SK-N-SH (cell line): ENCODE measurements at regions not wholly inside any gene's neighbourhood (a gene's known extent, or its start where the extent isn't known, plus 50 kb on each side); places are given as distances from the start of the nearest gene placed in this dataset.

Experiments used
- CTCF ChIA-PET: fragments of 300-600, 350-600 bp; formaldehyde crosslinking; extraction: SDS; loops from one replicate; lab custom pipeline; 2021; lab: Yijun Ruan, JAX
- POLR2A ChIA-PET: fragments of 350-600 bp; sonication (Branson Sonifier 250); formaldehyde crosslinking; extraction: SDS; loops from one replicate; lab custom pipeline; 2020; ENCODE audit warnings: antibody characterized with exemption, inconsistent platforms; lab: Yijun Ruan, JAX
- DNase-seq: peaks from one replicate; pipeline ENCODE4 v3.0.0; 2012
- H2AFZ ChIP-seq: fragments of 200-600 bp; sonication (generic); 2 replicates; pipeline ENCODE4 v1.8.1; 2016; ENCODE audit warnings: antibody characterized with exemption, mild to moderate bottlenecking, low read depth
- H3F3A ChIP-seq: fragments of 200-600 bp; sonication (generic); replicated peaks from 2 replicates; pipeline ENCODE3; 2016; ENCODE audit warnings: antibody characterized with exemption, mild to moderate bottlenecking; ENCODE audit not compliant: insufficient read depth
- H3K27ac ChIP-seq, 2 experiments: fragments of 200-500 bp in 1 of 2; fragments of 200-600 bp in 1 of 2; sonication (Bioruptor generic) in 1 of 2; sonication (generic), shearing (Covaris generic) in 1 of 2; 2 replicates each; pipeline versions ENCODE4 v1.5.1 to v1.6.1; 2014 to 2016; ENCODE audit warnings: low read depth in 2 of 2, inconsistent platforms in 1 of 2, low read length in 1 of 2, mild to moderate bottlenecking in 1 of 2, mixed read lengths in 1 of 2
- H3K27me3 ChIP-seq: fragments of 200-600 bp; sonication (generic), shearing (Covaris generic); 2 replicates; pipeline ENCODE4 v1.6.1; 2016; ENCODE audit warnings: mixed run types; ENCODE audit not compliant: insufficient read depth
- H3K36me3 ChIP-seq, 2 experiments: fragments of 200-500 bp in 1 of 2; fragments of 200-600 bp in 1 of 2; sonication (Bioruptor generic) in 1 of 2; sonication (generic) in 1 of 2; replicated peaks in 1 of 2; 2 replicates each; pipeline versions ENCODE3 to v1.5.1; 2014 to 2016; ENCODE audit warnings: low read length in 1 of 2, mild to moderate bottlenecking in 1 of 2; ENCODE audit not compliant: insufficient read depth in 2 of 2, control insufficient read depth in 1 of 2
- H3K4me1 ChIP-seq, 2 experiments: fragments of 200-500 bp in 1 of 2; fragments of 200-600 bp in 1 of 2; sonication (Bioruptor generic) in 1 of 2; sonication (generic), shearing (Covaris generic) in 1 of 2; 2 replicates each; pipeline versions ENCODE4 v1.5.1 to v1.6.1; 2014 to 2016; ENCODE audit warnings: low read depth in 1 of 2, low read length in 1 of 2, mixed run types in 1 of 2; ENCODE audit not compliant: insufficient read depth in 2 of 2, control insufficient read depth in 1 of 2
- H3K4me2 ChIP-seq: fragments of 200-600 bp; sonication (generic), shearing (Covaris generic); 2 replicates; pipeline ENCODE4 v1.6.1; 2017; ENCODE audit warnings: mixed run types
- H3K4me3 ChIP-seq, 2 experiments: fragments of 200-500 bp in 1 of 2; fragments of 200-600 bp in 1 of 2; sonication (Bioruptor generic) in 1 of 2; sonication (generic), shearing (Covaris generic) in 1 of 2; 2 replicates each; pipeline versions ENCODE4 v1.5.1 to v1.8.1; 2014 to 2016; ENCODE audit warnings: low read depth in 2 of 2, inconsistent platforms in 1 of 2, low read length in 1 of 2, mild to moderate bottlenecking in 1 of 2, mixed read lengths in 1 of 2, moderate library complexity in 1 of 2
- H3K79me2 ChIP-seq: fragments of 200-600 bp; sonication (generic); 2 replicates; pipeline ENCODE4 v1.8.1; 2017; ENCODE audit warnings: mild to moderate bottlenecking; ENCODE audit not compliant: insufficient read depth
- H3K9ac ChIP-seq: fragments of 200-600 bp; sonication (generic); 2 replicates; pipeline ENCODE4 v1.6.1; 2017; ENCODE audit warnings: mixed run types
- H3K9me2 ChIP-seq: fragments of 200-600 bp; sonication (generic); 2 replicates; pipeline ENCODE4 v1.6.1; 2017; ENCODE audit warnings: mixed run types
- H3K9me3 ChIP-seq: fragments of 200-600 bp; sonication (generic); 2 replicates; pipeline ENCODE4 v1.6.1; 2017; ENCODE audit warnings: mixed run types, mild to moderate bottlenecking, moderate library complexity
- H4K20me1 ChIP-seq: fragments of 200-600 bp; sonication (generic); 2 replicates; pipeline ENCODE4 v1.6.1; 2017; ENCODE audit warnings: mild to moderate bottlenecking, mixed run types; ENCODE audit not compliant: insufficient read depth
- FOXJ3 ChIP-seq: sonication (generic); formaldehyde crosslinking; IDR thresholded peaks from 2 replicates; pipeline ENCODE4 v1.5.1; 2020; ENCODE audit warnings: mild to moderate bottlenecking, missing genetic modification reagents
- GABPA ChIP-seq: IDR thresholded peaks from 2 replicates; pipeline ENCODE4 v1.4.0; 2012; ENCODE audit warnings: low read depth, mild to moderate bottlenecking
- NRF1 ChIP-seq: IDR thresholded peaks from 2 replicates; pipeline ENCODE4 v1.6.1; 2012; ENCODE audit warnings: low read depth, mild to moderate bottlenecking, low read length
- RAD21 ChIP-seq: IDR thresholded peaks from 2 replicates; pipeline ENCODE4 v1.6.1; 2012; ENCODE audit warnings: mild to moderate bottlenecking, low read length
- WGBS: methylation state at CpG from one replicate; pipeline ENCODE4 v1.1.6; 2017; ENCODE audit warnings: low lambda C conversion rate; 5-methylcytosine and 5-hydroxymethylcytosine counted together
- TF ChIP-seq, protein P1 (sequence below): fragments of 150-350 bp; IDR thresholded peaks from 2 replicates; pipeline ENCODE4 v1.6.1; 2017; ENCODE audit warnings: antibody characterized with exemption, low read length, low read depth, borderline replicate concordance

DNA sequence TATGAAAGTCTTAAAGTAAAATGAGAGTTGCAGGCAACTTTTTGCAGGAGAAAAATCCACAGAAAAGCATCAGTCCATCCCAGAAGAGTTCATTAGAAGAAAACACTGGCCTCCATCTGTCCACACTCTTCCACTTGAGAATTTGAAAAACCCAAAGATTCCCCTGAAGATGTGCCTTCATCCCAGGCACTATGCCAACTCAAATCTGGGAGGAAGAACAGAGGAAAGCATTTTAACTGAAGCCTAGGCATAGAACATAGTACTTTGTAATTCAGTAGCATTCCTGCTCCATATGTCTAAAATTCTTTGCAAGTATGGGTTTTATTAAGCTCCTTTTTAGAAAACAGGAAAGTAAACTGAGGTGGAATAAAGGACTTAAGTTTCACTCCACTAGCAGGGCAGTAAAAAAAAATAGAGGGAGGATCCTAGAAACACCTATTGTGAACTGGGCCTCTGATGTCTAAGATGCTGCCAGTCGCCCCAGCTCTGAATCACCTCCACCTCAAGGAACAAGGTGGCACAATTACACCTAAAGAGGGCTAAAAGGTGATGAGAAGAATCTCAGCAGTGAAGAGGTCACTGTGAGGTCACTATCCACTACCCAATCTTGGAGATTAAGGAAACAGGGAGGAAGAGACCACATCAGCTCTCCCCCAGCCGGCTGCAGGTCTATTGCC, 141.9 kb upstream of the FAM241A start:
- 7% methylated on average over 2 of the region's 2 CpGs for WGBS
- CTCF ChIA-PET, result no interaction called here
- Histone ChIP-seq H3K4me3 (no peak overlapping the region), H3K4me1 (no peaks in the 10 kb centered on the region), H4K20me1 (no peaks in the 10 kb centered on the region), H3K36me3 (no peaks in the 10 kb centered on the region), H3K9me2 (no peaks in the 10 kb centered on the region), H3K27me3 (peaks cover 11% of the 10 kb centered on the region; the same call in 1 of the 2 replicates), H3K9me3 (no peaks in the 10 kb centered on the region), H3F3A (no peaks in the 10 kb centered on the region), H3K4me2 (no peak overlapping the region), H3K79me2 (no peaks in the 10 kb centered on the region), H3K27ac (no peak overlapping the region)
- POLR2A ChIA-PET, result no interaction called here
- TF ChIP-seq, protein P1, sequence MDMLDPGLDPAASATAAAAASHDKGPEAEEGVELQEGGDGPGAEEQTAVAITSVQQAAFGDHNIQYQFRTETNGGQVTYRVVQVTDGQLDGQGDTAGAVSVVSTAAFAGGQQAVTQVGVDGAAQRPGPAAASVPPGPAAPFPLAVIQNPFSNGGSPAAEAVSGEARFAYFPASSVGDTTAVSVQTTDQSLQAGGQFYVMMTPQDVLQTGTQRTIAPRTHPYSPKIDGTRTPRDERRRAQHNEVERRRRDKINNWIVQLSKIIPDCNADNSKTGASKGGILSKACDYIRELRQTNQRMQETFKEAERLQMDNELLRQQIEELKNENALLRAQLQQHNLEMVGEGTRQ, result no peak
- TF ChIP-seq, all 33 proteins: peak for 0
- Histone ChIP-seq H3K9ac (no peak overlapping the region), H2AFZ (no peak overlapping the region)
- no peak for DNase-seq

DNA sequence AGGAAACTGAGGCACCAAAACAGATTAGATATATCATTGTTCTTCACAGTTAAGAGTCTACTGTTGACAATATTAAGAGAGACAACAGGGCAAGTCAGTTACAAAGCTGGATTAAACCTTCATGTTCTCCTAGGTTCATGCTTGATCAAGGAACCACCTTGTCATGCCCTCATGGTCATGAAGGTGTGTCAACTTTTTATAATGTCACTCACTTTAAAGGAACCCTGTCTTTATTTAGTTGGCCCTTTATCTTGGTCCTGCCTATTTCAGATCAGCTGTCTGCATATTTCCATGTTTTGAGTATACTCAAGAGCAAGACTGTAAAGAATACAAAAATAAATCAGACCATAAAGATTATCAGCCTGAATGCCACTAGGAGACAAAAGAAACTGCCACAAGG, 140.2 kb upstream of the FAM241A start:
- POLR2A ChIA-PET, result no interaction called here
- no peak for TF ChIP-seq NRF1
- TF ChIP-seq FOXJ3 (CRISPR knock-in tag), result no peak
- no peak for TF ChIP-seq RAD21
- TF ChIP-seq, all 33 proteins: peak for 0
- Histone ChIP-seq H3K27me3 (peaks cover 13% of the 10 kb centered on the region; the same call in 1 of the 2 replicates), H2AFZ (no peak overlapping the region), H3K4me1 (no peaks in the 10 kb centered on the region), H3K79me2 (no peaks in the 10 kb centered on the region), H4K20me1 (no peaks in the 10 kb centered on the region), H3K36me3 (no peaks in the 10 kb centered on the region), H3F3A (no peaks in the 10 kb centered on the region), H3K27ac (no peak overlapping the region), H3K9me2 (no peaks in the 10 kb centered on the region), H3K4me2 (no peak overlapping the region), H3K9ac (no peak overlapping the region), H3K9me3 (no peaks in the 10 kb centered on the region), H3K4me3 (no peak overlapping the region)
- CTCF ChIA-PET, result no interaction called here
- no peak for DNase-seq

DNA sequence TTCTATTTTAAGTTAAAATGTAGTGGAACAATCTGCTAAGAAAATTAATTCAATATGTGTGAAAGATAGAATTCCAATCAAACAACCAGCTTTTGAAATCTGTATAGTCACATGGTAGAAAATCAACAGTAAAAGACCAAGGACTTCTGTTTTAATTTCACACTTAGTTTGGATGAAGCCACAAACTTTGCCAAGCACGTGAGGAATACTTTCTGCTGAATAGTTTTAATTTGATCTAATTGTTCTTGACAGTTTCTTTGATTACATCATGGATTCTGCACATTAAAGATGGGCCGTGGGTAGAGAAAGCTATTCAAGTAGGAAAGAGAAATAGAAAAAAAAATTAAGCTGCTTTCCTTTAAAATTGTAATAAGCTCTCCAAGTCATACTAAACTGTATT, 137.9 kb upstream of the FAM241A start:
- no peak for TF ChIP-seq GABPA
- ChIA-PET POLR2A (no interaction called here), CTCF (interaction anchor here (1.0 to 1.2 kb wide), 2 partner anchors 24 to 333 kb away, joined by 3 to 4 read pairs; no protein-coding TSS in a partner anchor)
- H3K9me2 ChIP-seq, result no peaks in the 10 kb centered on the region
- H3K27ac ChIP-seq, result no peak overlapping the region
- no peak overlapping the region for H2AFZ ChIP-seq
- H3K36me3 ChIP-seq, result no peaks in the 10 kb centered on the region
- no peaks in the 10 kb centered on the region for H3K4me1 ChIP-seq
- 5% methylated on average over 2 of the region's 2 CpGs for WGBS
- no peaks in the 10 kb centered on the region for H4K20me1 ChIP-seq
- H3K9ac ChIP-seq, result no peak overlapping the region
- no peak overlapping the region for H3K4me3 ChIP-seq
- H3F3A ChIP-seq, result no peaks in the 10 kb centered on the region
- no peaks in the 10 kb centered on the region for H3K9me3 ChIP-seq
- no peaks in the 10 kb centered on the region for H3K79me2 ChIP-seq
- no peak overlapping the region for H3K4me2 ChIP-seq
- peaks cover 13% of the 10 kb centered on the region; the same call in 1 of the 2 replicates for H3K27me3 ChIP-seq
- no peak for DNase-seq
